Hypothalamus (tissue), 51 donors: ENCODE measurements at regions not wholly inside any gene's neighbourhood (a gene's known extent, or its start where the extent isn't known, plus 50 kb on each side); places are given as distances from the start of the nearest gene placed in this dataset.

Source experiments
- DNase-seq, 51 donors: peaks; one replicate each; lab custom pipeline; 2025; lab: John Stamatoyannopoulos, UW

DNA sequence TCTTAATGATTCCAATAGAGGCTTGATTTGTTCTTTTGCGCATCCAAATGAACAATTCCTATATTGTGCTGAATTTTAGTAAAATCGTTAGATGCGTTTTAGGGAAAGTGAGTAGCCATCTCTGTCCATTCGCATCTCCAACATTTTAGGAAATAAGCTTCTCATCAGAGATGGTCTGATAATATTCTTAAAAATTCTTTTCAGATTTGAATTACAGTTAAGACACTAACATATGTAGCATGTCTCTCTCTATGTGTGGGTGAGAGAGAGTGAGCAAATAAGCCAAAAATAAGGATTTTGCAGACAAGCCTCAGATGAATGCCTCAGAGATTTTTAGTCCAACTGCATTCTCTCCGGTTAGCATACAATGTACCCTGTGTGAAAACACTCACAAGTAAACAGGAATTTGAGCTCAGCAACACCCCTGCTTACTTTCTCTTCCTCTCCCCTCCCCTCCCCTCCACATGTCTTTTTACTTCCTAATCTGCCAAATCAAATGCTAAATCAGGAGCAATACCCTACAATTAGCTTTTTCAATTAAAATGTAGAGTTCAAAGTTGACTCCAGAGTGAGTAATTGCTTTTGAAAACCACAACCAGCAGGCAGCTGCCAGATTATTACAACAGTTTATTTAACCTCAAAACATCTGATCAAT is 354.4 kb downstream of the CRPPA start:
- DNase-seq, result peak in 1 of 51 donors; percentile 27

DNA sequence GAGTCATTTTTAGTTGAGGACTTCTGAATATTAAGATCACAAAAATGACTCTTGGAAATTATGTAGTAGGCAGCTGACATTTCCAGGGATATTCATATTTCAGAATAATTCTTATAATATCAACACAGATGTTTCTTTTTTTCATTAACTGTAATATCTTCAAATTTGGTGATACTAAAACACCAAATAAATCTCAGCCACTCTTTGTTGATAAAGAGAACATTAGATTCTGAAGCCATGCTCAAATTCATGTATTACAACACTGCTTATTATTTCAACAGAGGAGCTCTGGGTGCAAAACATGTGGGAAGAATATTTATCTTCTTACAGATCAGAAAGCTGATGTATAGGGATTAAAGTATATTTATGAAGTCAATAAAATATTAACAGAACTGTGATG is 355.4 kb downstream of the CRPPA start:
- no peak for DNase-seq

GRCh38 chr7:16063716-16064675 is 357.3 kb downstream of the CRPPA start:
- DNase-seq, result no peak

DNA sequence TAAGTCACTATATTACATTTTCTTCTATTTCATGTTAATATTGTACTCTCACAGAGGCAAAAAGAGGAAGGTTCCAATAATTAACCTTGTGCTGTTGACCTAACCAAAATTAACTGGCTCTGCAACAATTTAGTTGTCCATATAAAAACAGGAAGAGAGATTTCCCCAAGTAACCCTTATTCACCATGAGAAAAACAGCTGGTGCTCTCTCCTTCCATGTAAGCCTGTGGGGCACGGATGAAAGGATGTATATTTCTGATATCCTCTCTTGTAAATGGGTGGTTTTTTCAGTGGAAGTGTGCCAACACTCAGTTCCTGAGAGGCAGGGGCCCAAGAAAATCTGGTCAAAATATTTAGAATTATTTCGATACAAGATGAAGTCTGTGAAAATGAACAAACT is 358.1 kb downstream of the CRPPA start:
- no peak for DNase-seq

GRCh38 chr7:16062269-16062668 is 359.1 kb downstream of the CRPPA start:
- DNase-seq, result no peak

GRCh38 chr7:16061630-16062029 is 359.7 kb downstream of the CRPPA start:
- no peak for DNase-seq

- DNase-seq, result no peak
Measured at GRCh38 chr7:16061011-16061410, 360.3 kb downstream of the CRPPA start.

- no peak for DNase-seq
Measured at GRCh38 chr7:16060502-16060901, 360.8 kb downstream of the CRPPA start.

GRCh38 chr7:16055263-16055976 is 365.9 kb downstream of the CRPPA start:
- no peak for DNase-seq

GRCh38 chr7:16051561-16052255 is 365.2 kb upstream of the MEOX2 start:
- DNase-seq, result no peak

GRCh38 chr7:16046041-16046440 is 359.6 kb upstream of the MEOX2 start:
- DNase-seq, result no peak

DNA sequence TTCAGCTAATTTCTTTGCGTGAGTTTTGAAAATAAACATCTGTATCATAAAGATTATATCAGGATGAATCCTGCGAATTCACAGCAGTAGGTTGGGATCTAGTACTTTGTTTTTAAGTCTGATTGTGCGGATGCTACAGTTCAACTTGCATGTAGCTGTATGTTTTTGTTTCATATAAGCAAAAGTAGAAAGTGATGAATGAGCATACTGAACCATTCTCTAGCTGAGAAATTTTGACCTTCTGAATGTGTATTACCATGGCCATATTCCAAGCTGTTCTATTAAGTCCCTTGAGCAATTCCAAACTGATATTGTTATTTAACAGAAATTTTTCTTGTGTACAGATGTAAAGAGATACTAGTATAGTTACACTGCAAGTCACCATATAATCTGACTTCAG is 358.8 kb upstream of the MEOX2 start:
- no peak for DNase-seq

GRCh38 chr7:16044645-16045044 is 358.2 kb upstream of the MEOX2 start:
- DNase-seq, result no peak

- no peak for DNase-seq
Measured at GRCh38 chr7:16040346-16040745, 353.9 kb upstream of the MEOX2 start.

DNA sequence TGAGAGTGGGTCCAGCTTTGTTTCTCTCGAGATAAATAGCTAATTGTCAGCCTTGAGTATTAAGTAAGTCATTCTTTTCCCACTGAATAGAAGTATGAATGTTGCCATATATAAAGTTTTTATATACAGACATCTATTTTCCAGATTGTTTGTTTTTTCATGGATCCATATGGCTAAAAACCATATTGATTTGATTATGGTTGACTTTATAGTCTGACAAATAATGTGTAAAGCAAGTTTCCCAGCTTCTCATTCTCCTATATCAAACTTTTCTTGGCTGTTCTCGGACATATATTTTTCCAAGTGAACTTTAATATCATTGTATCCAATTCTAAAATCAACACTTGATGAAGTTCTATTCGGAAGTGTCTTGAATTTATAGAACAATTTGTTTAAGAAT is 352.4 kb upstream of the MEOX2 start:
- DNase-seq, result no peak

DNA sequence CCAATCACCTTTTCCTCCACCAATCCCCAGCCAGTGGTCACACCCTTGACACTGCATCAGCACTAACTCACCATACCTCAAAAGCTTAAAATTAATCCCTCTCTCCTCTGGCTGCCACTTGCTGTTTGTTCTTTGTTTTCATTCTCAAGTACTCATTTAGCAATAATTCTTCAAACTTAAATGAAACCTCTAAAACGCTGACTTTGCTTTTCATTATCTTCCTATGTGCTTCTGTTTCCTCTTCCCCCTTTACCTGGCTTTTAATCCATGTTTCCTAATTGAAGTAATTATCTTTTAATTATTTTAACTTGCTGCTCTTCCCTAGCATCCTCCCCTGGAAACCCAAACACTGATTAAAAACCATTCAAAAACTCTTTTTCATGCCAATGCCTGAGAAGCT is 348.9 kb upstream of the MEOX2 start:
- no peak for DNase-seq

- DNase-seq, result no peak
Measured at GRCh38 chr7:16034866-16035265, 348.4 kb upstream of the MEOX2 start.

GRCh38 chr7:16034353-16034752 is 347.9 kb upstream of the MEOX2 start:
- DNase-seq, result no peak

DNA sequence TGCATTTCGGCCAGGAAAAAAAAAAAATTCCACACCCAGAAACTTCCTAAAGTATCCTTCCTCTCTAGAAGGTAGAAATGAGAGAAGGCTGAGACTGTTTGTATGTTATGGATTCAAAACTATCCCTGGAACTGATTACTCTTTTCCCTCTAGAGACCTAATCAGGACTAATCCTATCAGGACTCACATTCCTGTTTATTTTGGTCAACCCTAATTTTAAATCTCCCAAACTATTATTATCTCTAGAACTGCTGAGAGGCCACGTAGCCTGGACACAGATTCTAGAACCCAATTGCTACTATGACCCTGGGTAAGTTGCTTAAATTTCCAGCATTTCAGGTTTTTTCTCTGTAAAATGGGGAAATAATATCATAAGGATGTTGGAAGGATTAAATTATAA is 346.8 kb upstream of the MEOX2 start:
- no peak for DNase-seq

DNA sequence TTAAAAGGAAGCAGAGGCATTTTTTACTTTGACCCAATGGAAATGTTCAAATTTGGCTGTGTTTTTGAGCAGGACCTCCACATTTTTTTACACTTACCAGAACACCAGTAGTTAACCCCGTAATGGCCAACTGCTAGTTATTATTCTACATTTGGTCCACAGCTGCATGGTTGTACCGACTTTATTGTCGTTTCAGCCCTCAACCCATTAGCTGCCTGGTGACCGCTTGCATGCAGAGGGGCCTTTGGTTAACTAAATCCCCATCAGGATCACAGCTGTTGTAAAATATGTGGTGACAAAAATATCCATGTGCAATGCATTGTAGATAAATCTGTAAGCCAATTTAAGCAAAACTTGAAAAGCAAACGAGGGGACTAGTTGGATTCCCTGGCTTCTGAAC is 342.2 kb upstream of the MEOX2 start:
- DNase-seq, result no peak

- DNase-seq, result no peak
Measured at GRCh38 chr7:16028103-16028502, 341.6 kb upstream of the MEOX2 start.
